IMR-90 (cell line): ENCODE measurements at regions not wholly inside any gene's neighbourhood (a gene's known extent, or its start where the extent isn't known, plus 50 kb on each side); places are given as distances from the start of the nearest gene placed in this dataset.

Experiments
- CEBPB ChIP-seq: IDR thresholded peaks from 2 replicates; pipeline ENCODE4 v1.6.1; 2012; ENCODE audit warnings: low read depth, low read length, improper control_type of control experiment
- CHD1 ChIP-seq: IDR thresholded peaks from 2 replicates; pipeline ENCODE4 v1.6.1; 2012; ENCODE audit warnings: low read depth, low read length, improper control_type of control experiment
- FOS ChIP-seq: fragments of 150-350 bp; IDR thresholded peaks from 2 replicates; pipeline ENCODE4 v1.6.1; 2016; ENCODE audit warnings: low read depth, low read length
- POLR2A ChIP-seq: IDR thresholded peaks from 2 replicates; pipeline ENCODE4 v1.6.1; 2012; ENCODE audit warnings: mild to moderate bottlenecking, low read depth, low read length
- RAD21 ChIP-seq: IDR thresholded peaks from 2 replicates; pipeline ENCODE4 v1.6.1; 2012; ENCODE audit warnings: low read length, improper control_type of control experiment
- RCOR1 ChIP-seq: IDR thresholded peaks from 2 replicates; pipeline ENCODE4 v1.6.1; 2012; ENCODE audit warnings: mild to moderate bottlenecking, low read length, improper control_type of control experiment; ENCODE audit not compliant: insufficient replicate concordance
- RFX5 ChIP-seq: IDR thresholded peaks from 2 replicates; pipeline ENCODE4 v1.8.0; 2012; ENCODE audit warnings: low read depth, mild to moderate bottlenecking, low read length, moderate library complexity
- SMC3 ChIP-seq: fragments of 150-350 bp; IDR thresholded peaks from 2 replicates; pipeline ENCODE4 v1.6.1; 2016; ENCODE audit warnings: low read depth, mild to moderate bottlenecking, antibody characterized with exemption, low read length, moderate library complexity
- TF ChIP-seq, protein P1 (sequence below): conservative IDR thresholded peaks from 2 replicates; pipeline ENCODE4 v1.5.1; 2012; ENCODE audit warnings: mild to moderate bottlenecking, low read depth, low read length, improper control_type of control experiment
- TF ChIP-seq, protein P2 (sequence below): fragments of 150-350 bp; IDR thresholded peaks from 2 replicates; pipeline ENCODE4 v1.6.1; 2017; ENCODE audit warnings: mild to moderate bottlenecking, antibody characterized with exemption, low read length, low read depth

DNA sequence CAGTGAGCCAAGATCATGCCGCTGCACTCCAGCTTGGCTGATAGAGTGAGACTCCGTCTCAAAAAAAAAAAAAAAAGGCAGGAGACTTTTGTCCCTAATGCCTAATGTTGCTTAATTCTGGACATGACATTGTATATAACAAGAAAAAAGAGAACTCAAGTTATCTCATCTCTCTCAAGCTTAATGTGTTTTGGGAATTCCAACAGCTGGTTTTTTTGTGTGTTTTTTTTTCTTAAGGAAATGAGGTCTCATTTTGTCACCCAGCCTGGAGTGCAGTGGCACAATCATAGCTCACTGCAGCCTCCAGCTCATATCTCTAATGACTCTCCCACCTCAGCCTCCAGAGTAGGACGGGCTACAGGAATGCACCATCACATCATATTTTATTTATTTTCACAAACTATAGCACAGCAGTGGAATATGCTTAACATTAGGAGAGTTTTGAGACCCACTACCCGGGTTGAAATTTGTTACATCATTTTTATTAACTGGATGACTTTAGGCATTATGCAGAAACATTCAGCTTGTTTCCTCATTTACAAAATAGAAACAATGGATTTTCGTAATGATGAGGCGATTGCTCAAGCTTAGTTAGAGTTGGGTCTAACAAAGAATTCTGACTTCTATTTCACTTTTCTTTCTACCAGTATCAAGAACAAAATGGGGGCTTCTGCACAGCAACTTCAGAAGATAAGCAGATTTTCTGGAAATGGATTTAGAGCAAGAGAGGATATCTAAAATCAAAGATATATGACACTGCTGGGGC lies 104.1 kb upstream of the BTN3A2 start:
- TF ChIP-seq POLR2A: no peak
- TF ChIP-seq SMC3: no peak
- TF ChIP-seq, protein P1, sequence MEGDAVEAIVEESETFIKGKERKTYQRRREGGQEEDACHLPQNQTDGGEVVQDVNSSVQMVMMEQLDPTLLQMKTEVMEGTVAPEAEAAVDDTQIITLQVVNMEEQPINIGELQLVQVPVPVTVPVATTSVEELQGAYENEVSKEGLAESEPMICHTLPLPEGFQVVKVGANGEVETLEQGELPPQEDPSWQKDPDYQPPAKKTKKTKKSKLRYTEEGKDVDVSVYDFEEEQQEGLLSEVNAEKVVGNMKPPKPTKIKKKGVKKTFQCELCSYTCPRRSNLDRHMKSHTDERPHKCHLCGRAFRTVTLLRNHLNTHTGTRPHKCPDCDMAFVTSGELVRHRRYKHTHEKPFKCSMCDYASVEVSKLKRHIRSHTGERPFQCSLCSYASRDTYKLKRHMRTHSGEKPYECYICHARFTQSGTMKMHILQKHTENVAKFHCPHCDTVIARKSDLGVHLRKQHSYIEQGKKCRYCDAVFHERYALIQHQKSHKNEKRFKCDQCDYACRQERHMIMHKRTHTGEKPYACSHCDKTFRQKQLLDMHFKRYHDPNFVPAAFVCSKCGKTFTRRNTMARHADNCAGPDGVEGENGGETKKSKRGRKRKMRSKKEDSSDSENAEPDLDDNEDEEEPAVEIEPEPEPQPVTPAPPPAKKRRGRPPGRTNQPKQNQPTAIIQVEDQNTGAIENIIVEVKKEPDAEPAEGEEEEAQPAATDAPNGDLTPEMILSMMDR: no peak
- no peak for TF ChIP-seq CEBPB
- TF ChIP-seq FOS: no peak
- TF ChIP-seq RCOR1: no peak
- no peak for TF ChIP-seq RAD21
- TF ChIP-seq, protein P2, sequence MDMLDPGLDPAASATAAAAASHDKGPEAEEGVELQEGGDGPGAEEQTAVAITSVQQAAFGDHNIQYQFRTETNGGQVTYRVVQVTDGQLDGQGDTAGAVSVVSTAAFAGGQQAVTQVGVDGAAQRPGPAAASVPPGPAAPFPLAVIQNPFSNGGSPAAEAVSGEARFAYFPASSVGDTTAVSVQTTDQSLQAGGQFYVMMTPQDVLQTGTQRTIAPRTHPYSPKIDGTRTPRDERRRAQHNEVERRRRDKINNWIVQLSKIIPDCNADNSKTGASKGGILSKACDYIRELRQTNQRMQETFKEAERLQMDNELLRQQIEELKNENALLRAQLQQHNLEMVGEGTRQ: no peak
- TF ChIP-seq CHD1: no peak
- TF ChIP-seq RFX5: no peak
